Gastrocnemius medialis (tissue), 4 donors: ENCODE measurements at regions not wholly inside any gene's neighbourhood (a gene's known extent, or its start where the extent isn't known, plus 50 kb on each side); places are given as distances from the start of the nearest gene placed in this dataset.

Source experiments
- ATAC-seq, 2 donors: fragments of 150-250 bp; one replicate each; pipeline ENCODE4 v1.9.1; 2016
- DNase-seq, 2 donors: peaks; one replicate each; pipeline ENCODE4 v3.0.0-alpha.2; 2019
- H3K27ac ChIP-seq, 4 donors: fragments of 200-600 bp; sonication (generic); 1 replicate in 1 of 4; 2 replicates in 3 of 4; pipeline ENCODE4 v1.5.1; 2016 to 2018; ENCODE audit warnings: mild to moderate bottlenecking in 2 of 4, moderate library complexity in 1 of 4
- H3K27me3 ChIP-seq, 3 donors: fragments of 200-600 bp; sonication (generic) in 2 of 3; 1 replicate in 1 of 3; 2 replicates in 2 of 3; pipeline versions ENCODE4 v1.5.1 to v1.6.0; 2016 to 2019; ENCODE audit warnings: mild to moderate bottlenecking in 1 of 3, moderate library complexity in 1 of 3
- H3K36me3 ChIP-seq, 2 donors: fragments of 200-600 bp; sonication (generic) in 1 of 2; one replicate each; pipeline ENCODE4 v1.5.1; 2017 to 2018
- H3K4me1 ChIP-seq, 2 donors: fragments of 200-600 bp; sonication (generic) in 1 of 2; one replicate each; pipeline ENCODE4 v1.5.1; 2016 to 2017; ENCODE audit warnings: mild to moderate bottlenecking in 2 of 2
- H3K4me3 ChIP-seq, 4 donors: fragments of 200-600 bp; sonication (generic) in 3 of 4; 1 replicate in 1 of 4; 2 replicates in 3 of 4; pipeline ENCODE4 v1.5.1; 2016 to 2019; ENCODE audit warnings: mild to moderate bottlenecking in 2 of 4
- H3K9me3 ChIP-seq, 3 donors: fragments of 200-600 bp; sonication (generic) in 2 of 3; 1 replicate in 1 of 3; 2 replicates in 2 of 3; pipeline ENCODE4 v1.5.1; 2016 to 2019
- CTCF ChIP-seq, 5 experiments: fragments of 450-650 bp in 3 of 5; fragments of 200-600 bp in 2 of 5; sonication (generic) in 2 of 5; IDR thresholded peaks in 4 of 5; conservative IDR thresholded peaks in 1 of 5; 1 replicate in 4 of 5; 2 replicates in 1 of 5; pipeline ENCODE4 v1.5.1; 2016 to 2019; ENCODE audit warnings: antibody characterized with exemption in 5 of 5, mild to moderate bottlenecking in 3 of 5, moderate library complexity in 3 of 5
- POLR2A ChIP-seq, 2 donors: fragments of 450-650 bp; IDR thresholded peaks; one replicate each; pipeline ENCODE4 v1.6.1; 2017; ENCODE audit warnings: antibody characterized with exemption in 2 of 2, mild to moderate bottlenecking in 2 of 2, moderate library complexity in 2 of 2
- in situ Hi-C, 4 donors: fragments of 200-750 bp; cut with MboI; loops; one replicate each; pipeline versions ENCODE4 v1.15.0 to v1.8.0; 2017; ENCODE audit warnings: low sequenced_read_pairs in 4 of 4
- intact Hi-C: fragments of 100-400 bp; cut with DNase I; formaldehyde crosslinking; loops from one replicate; pipeline ENCODE4 v1.15.1; 2023; ENCODE audit warnings: low total_unique reads

- Histone ChIP-seq H3K36me3 (no peaks in the 10 kb centered on the region), H3K4me3 (no peak overlapping the region), H3K27me3 (no peaks in the 10 kb centered on the region), H3K4me1 (peaks cover 5 to 11% of the 10 kb centered on the region in 2 donors), H3K27ac (no peak overlapping the region), H3K9me3 (no peaks in the 10 kb centered on the region)
- ATAC-seq (no peak), DNase-seq (no peak)
- intact Hi-C loops (no loop called here), in situ Hi-C loops (no loop called here)
- TF ChIP-seq CTCF (IDR thresholded peaks at IDR 0.05 in 4 of 5, conservative IDR thresholded peaks at IDR 0.05 in 1 of 5): no peak
Observed at GRCh38 chr1:110260194-110260593, 50.1 kb downstream of the KCNC4 start.

DNA sequence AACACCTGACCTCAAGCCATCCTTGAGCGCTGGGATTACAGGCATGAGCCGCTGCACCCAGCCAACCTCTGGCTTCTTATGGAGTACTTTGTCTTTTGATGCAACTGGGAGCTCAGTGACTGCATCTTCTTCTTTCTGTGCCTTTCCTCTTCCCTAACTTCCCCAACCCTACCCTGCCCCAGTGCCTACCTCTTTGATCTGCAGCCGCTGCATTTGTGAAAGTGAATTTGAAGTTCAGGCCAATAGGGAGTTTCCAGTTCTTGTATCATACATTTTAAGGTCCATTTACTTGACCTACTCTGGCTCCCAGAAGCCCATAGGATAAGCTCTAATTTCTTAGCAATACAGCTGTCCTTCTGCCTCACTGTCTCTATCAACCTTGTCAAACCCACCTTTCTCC, 52.2 kb downstream of the KCNC4 start:
- ATAC-seq (no peak), DNase-seq (no peak)
- intact Hi-C loops (no loop called here), in situ Hi-C loops (no loop called here)
- Histone ChIP-seq H3K4me1 (peaks cover 5 to 11% of the 10 kb centered on the region in 2 donors), H3K9me3 (no peaks in the 10 kb centered on the region), H3K27me3 (no peaks in the 10 kb centered on the region), H3K36me3 (no peaks in the 10 kb centered on the region), H3K27ac (peak overlapping the region in 1 of 4 donors; percentile 41), H3K4me3 (no peak overlapping the region)
- no peak for TF ChIP-seq POLR2A (IDR thresholded peaks at IDR 0.05)
- no peak for TF ChIP-seq CTCF (IDR thresholded peaks at IDR 0.05 in 4 of 5, conservative IDR thresholded peaks at IDR 0.05 in 1 of 5)

DNA sequence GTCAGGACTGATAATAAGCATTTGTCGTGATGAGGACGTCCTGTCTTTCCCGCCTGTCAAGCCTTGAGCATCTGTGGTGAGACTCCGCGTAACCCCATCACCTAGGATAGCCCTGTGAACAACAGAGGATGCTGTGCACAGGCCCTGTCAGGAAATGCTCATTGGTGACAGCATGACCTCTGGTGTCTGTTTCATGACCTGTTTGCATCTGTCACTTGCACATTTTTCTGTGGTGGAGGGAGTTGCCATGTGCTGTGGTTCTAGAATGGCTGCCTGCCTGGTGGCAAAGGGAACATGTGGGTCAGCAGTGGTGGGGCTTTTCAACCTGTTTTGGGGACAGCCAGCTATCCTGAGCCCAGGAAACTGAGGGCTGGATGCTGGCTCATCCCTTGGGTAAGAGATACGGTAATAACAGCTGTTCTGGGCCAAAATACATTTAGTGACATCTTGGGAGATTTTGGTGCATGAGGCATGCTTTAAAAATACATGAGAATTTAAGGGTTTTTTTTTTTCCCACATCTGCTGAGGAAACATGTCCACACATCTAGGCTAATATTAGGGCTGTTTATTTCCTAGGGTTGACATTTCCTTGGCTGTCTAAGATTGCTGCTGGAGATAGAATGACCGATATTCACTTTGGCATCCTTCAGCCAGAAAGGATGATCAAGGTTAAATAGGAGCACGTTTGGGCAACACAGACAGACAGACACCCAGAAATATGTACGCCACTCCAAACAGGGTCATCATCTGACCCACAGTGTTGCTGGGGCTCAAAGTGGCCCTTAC, 52.9 kb downstream of the KCNC4 start:
- no peak for TF ChIP-seq CTCF (IDR thresholded peaks at IDR 0.05 in 4 of 5, conservative IDR thresholded peaks at IDR 0.05 in 1 of 5)
- no peak for TF ChIP-seq POLR2A (IDR thresholded peaks at IDR 0.05)
- ATAC-seq (peak; percentile 55 to 89), DNase-seq (no peak)
- peaks cover 5 to 11% of the 10 kb centered on the region in 2 donors for H3K4me1 ChIP-seq
- no peaks in the 10 kb centered on the region for H3K9me3 ChIP-seq
- intact Hi-C loops (no loop called here), in situ Hi-C loops (no loop called here)
- H3K4me3 ChIP-seq: no peak overlapping the region
- H3K27ac ChIP-seq: peak overlapping the region in 3 of 4 donors; percentile 29 to 48 (median 41)
- no peaks in the 10 kb centered on the region for H3K36me3 ChIP-seq
- H3K27me3 ChIP-seq: no peaks in the 10 kb centered on the region

GRCh38 chr1:110264430-110264829, 54.3 kb downstream of the KCNC4 start:
- in situ Hi-C loops (no loop called here), intact Hi-C loops (no loop called here)
- Histone ChIP-seq H3K27ac (peak overlapping the region in 3 of 4 donors; percentile 7 to 41 (median 29)), H3K9me3 (no peaks in the 10 kb centered on the region), H3K4me1 (peaks cover 5 to 11% of the 10 kb centered on the region in 2 donors), H3K4me3 (no peak overlapping the region), H3K27me3 (no peaks in the 10 kb centered on the region), H3K36me3 (no peaks in the 10 kb centered on the region)
- ATAC-seq (no peak), DNase-seq (no peak)
- no peak for TF ChIP-seq CTCF (IDR thresholded peaks at IDR 0.05 in 4 of 5, conservative IDR thresholded peaks at IDR 0.05 in 1 of 5)
- TF ChIP-seq POLR2A (IDR thresholded peaks at IDR 0.05): no peak
